Stimulated activated CD8-positive, alpha-beta memory T cell treated with anti-CD3 and anti-CD28 coated beads, Interleukin-7, amount 100 ng/mL, for 24 hours (primary cell): ENCODE measurements at regions not wholly inside any gene's neighbourhood (a gene's known extent, or its start where the extent isn't known, plus 50 kb on each side); places are given as distances from the start of the nearest gene placed in this dataset.
"Not testable (repeated sequence)": the region's sequence is repeated elsewhere in the genome, so short reads cannot be mapped to it uniquely, and the experiment has no call there.

Source experiments
- DNase-seq: peaks from one replicate; pipeline ENCODE4 v3.0.0-alpha.2; 2020; ENCODE audit warnings: low read depth

- no peak for DNase-seq
These were observed 130.1 kb upstream of the ZEB1 start for GRCh38 chr10:31188792-31189406.

- no peak for DNase-seq
These were observed 128.5 kb upstream of the ZEB1 start for GRCh38 chr10:31190488-31190887.

- DNase-seq, result no peak
These were observed 126.5 kb upstream of the ZEB1 start for GRCh38 chr10:31192475-31192874.

- no peak for DNase-seq
These were observed 124.0 kb upstream of the ZEB1 start for GRCh38 chr10:31194986-31195385.

GRCh38 chr10:31197886-31198285 is 121.1 kb upstream of the ZEB1 start:
- no peak for DNase-seq

- DNase-seq, result no peak
These were observed 114.9 kb upstream of the ZEB1 start for GRCh38 chr10:31204090-31204489.

GRCh38 chr10:31207636-31208035 is 111.4 kb upstream of the ZEB1 start:
- DNase-seq, result no peak

- DNase-seq, result no peak
These were observed 109.5 kb upstream of the ZEB1 start for GRCh38 chr10:31209478-31209877.

GRCh38 chr10:31210190-31210589 is 108.8 kb upstream of the ZEB1 start:
- no peak for DNase-seq

GRCh38 chr10:31213959-31214358 is 105.1 kb upstream of the ZEB1 start:
- no peak for DNase-seq

- no peak for DNase-seq
These were observed 104.0 kb upstream of the ZEB1 start for GRCh38 chr10:31215052-31215451.

- DNase-seq, result no peak
These were observed 99.7 kb upstream of the ZEB1 start for GRCh38 chr10:31219306-31219705.

GRCh38 chr10:31228780-31229179 is 90.2 kb upstream of the ZEB1 start:
- DNase-seq, result not testable (repeated sequence)

GRCh38 chr10:31239961-31240360 is 79.1 kb upstream of the ZEB1 start:
- no peak for DNase-seq

GRCh38 chr10:31242902-31243301 is 76.1 kb upstream of the ZEB1 start:
- peak; percentile 25 for DNase-seq

GRCh38 chr10:31251118-31251517 is 67.9 kb upstream of the ZEB1 start:
- not testable (repeated sequence) for DNase-seq

GRCh38 chr10:31253237-31253636 is 65.8 kb upstream of the ZEB1 start:
- DNase-seq, result no peak

GRCh38 chr10:31261511-31262311 is 57.3 kb upstream of the ZEB1 start:
- DNase-seq, result no peak

- DNase-seq, result no peak
These were observed 56.3 kb upstream of the ZEB1 start for GRCh38 chr10:31262672-31263071.

GRCh38 chr10:31263903-31264302 is 55.1 kb upstream of the ZEB1 start:
- no peak for DNase-seq

- DNase-seq, result no peak
These were observed 50.3 kb upstream of the ZEB1 start for GRCh38 chr10:31268444-31269303.
